GM18870 (cell line): ENCODE measurements at regions not wholly inside any gene's neighbourhood (a gene's known extent, or its start where the extent isn't known, plus 50 kb on each side); places are given as distances from the start of the nearest gene placed in this dataset.
"Not testable (repeated sequence)": the region's sequence is repeated elsewhere in the genome, so short reads cannot be mapped to it uniquely, and the experiment has no call there.

Experiments
- ATAC-seq: cut with Tn5 transposase; IDR thresholded peaks from one replicate; pipeline ENCODE4 v1.9.1; 2021; ENCODE audit warnings: moderate library complexity; ENCODE audit not compliant: unreplicated experiment

DNA sequence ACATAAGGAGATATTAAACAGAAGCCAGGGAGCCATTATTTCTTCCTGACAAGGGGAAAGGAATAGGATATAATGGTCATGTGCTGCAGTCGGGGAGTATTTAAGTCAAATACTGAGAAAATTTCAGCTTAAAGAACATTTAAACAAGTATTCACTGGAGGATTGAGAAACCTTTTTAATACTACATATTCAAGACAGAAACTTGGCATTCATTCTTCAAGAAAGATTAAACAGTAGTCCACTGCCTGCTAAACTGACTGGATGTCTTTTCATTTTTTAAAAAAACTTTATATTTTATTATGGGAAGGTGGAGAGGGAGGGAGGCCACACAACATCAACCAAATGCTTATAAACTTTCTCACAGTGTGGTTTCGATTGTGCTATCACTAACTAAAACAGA is 107.4 kb upstream of the CBLB start:
- no peak for ATAC-seq

- no peak for ATAC-seq
Observed at GRCh38 chr3:105979961-105980360, 111.1 kb upstream of the CBLB start.

DNA sequence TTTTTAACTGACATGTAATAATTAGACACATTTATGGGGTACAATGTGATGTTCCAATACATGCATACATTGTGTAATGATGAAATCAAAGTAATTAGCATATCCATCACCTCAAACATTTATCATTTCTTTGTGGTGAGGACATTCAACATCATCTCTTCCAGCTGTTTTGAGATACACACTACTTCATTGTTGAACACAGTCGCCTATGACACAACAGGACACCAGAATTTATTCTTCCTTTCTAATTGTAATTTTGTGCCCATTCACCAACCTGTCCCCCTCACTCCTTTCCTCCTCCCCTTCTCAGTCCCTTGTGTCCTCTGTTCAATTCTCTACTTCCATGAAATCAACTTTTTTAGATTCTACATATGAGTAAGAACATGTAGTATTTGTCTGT is 113.4 kb upstream of the CBLB start:
- no peak for ATAC-seq

DNA sequence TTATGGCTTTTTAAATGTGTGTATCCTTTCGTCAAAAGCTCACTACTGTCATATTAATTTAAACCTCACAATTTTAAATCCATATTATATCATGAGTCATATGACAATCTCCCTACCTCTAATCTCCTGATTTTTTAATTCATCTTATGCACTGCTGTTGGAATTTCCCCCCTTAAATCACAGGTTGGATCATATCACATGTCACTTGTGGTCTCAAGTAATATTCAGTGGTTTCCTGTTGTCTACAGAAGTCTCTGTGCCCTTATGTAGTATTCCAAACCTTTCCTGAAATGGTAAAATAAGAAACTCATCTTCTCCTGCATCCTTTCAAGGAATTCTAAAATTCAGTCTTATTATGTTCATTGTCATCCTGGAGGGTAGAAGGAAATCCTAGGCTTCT is 116.0 kb upstream of the CBLB start:
- no peak for ATAC-seq

- ATAC-seq, result not testable (repeated sequence)
Observed at GRCh38 chr3:105986343-105986742, 117.5 kb upstream of the CBLB start.

- no peak for ATAC-seq
Observed at GRCh38 chr3:105987809-105988208, 119.0 kb upstream of the CBLB start.

- ATAC-seq, result no peak
Observed at GRCh38 chr3:105988540-105989212, 119.9 kb upstream of the CBLB start.

DNA sequence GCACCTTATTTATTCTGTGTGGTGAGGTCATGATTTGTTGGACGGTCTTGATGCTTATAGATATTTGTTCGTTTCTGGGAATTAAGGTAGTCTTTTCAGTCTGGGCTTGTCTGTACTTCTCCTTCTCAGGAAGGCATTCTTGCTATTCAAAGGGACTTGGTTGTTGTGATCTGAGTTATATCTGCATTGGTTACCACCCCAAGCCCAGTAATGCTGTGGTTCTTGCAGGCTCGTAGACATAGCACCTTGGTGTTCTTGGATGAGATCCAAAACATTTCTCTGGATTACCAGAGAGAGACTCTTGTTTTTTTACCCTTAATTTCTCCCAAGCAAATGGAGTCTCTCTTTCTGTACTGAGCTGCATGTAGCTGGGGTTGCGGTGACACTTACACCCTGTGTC is 128.0 kb upstream of the CBLB start:
- no peak for ATAC-seq

DNA sequence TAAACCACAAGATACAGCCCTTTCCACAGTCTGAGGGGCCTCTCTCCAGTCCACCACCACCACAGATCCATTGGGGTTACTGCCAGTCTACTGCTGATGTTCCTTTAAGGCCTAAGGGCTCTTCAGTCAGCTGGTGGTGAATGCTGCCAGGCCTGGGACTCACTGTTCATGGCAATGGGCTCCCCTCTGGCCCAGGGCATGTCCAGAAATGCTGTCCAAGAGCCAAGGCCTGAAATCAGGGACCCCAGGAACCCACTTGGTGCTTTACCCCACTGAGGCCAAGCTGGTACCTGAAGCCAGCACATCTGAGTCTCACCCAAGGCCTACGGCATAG is 128.6 kb upstream of the CBLB start:
- ATAC-seq, result no peak

GRCh38 chr3:105997800-105998526 is 129.2 kb upstream of the CBLB start:
- ATAC-seq, result no peak

- no peak for ATAC-seq
Observed at GRCh38 chr3:105999856-106000255, 131.0 kb upstream of the CBLB start.

DNA sequence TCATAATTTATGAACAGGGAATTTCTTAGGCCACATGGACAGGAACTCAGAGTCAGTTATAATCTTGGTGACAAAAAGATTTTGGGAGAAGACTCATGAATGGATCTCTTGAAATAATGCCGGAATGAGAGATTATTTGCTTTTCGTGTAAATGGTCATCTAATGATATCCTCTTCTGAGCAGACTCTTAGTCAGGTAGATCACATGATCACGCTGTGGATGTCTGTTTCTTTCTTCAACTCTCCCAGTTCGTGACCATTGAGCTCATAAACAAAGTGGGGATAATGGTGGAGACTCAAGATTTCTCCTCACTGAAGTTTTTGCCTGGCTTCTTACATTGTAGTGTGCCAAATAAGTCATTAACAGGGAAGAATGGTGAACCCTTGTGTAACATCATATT is 133.1 kb upstream of the CBLB start:
- no peak for ATAC-seq

GRCh38 chr3:106004137-106004681 is 135.4 kb upstream of the CBLB start:
- no peak for ATAC-seq

DNA sequence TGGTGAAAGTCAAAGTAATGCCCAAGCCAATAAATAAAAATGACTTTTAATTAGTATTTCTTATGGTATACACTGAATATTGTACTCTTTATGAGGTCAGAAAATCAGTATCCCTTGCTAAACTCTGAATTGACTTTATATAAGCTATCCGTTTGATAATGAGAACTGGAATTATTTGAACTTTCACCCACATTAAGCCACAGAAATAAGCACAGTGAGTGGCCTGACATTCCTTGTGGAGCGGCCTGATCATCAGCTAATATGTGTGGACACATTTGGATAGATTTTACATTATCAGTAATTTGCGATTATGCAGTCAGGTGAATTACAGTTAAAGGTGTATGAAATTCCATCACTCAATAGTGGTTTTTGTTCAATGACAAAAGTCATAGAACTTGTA is 136.0 kb upstream of the CBLB start:
- no peak for ATAC-seq

- ATAC-seq, result no peak
Observed at GRCh38 chr3:106006001-106006400, 137.2 kb upstream of the CBLB start.

- ATAC-seq, result no peak
Observed at GRCh38 chr3:106006571-106006970, 137.8 kb upstream of the CBLB start.

DNA sequence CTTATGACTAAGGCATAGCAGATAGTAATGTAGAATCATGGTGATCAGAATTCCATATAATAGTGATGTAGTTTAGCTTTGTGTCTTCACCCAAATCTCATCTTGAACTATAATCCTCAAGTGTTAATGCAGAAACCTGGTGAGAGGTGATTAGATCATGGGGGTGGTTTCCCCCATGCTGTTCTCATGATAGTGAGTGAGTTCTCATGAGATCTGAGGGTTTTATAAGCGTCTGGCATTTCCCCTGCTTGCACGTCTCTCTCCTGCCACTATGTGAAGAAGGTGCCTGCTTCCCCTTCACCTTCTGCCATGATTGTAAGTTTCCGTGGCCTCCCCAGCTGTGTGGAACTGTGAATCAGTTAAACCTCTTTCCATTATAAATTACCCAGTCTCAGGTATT is 138.7 kb upstream of the CBLB start:
- no peak for ATAC-seq

DNA sequence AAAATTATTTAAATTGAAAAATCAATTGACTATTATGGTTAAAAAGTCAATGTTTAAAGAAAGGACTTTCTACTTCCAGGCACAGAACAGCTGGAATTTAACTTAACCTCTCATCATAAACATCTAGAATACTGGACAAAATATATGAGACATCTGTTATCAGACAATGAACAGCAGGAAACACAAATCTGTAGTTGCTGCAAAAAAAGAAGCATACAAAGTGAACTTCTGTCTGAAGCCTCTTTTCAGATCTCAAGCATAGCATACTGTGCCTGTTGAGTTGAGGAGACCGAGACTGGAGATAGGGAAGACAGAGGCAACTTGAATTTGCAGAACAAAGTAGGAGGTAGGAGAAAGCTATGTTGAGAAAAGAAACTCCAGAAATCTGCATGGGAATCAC is 140.0 kb upstream of the CBLB start:
- no peak for ATAC-seq

- no peak for ATAC-seq
Observed at GRCh38 chr3:106010829-106011228, 142.0 kb upstream of the CBLB start.

GRCh38 chr3:106013971-106014370 is 145.2 kb upstream of the CBLB start:
- no peak for ATAC-seq

DNA sequence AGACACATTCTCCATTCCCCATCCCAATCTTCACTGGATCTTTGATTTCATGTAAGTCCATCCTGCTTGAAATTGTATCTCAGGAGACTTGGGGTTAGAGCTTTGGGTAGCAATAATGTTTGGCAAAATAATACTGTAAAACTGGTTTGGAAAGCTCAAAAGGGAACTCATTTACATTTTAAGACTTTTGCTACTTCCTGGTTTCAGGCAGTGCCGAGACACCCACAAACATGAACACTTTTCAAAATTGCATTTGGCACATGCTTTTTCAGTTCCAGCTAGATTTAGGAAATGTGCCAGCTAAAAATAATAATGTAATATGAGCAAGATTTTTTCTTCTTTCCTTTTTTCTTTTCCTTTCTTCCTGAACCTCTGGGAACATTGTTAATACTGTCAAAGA is 145.7 kb upstream of the CBLB start:
- no peak for ATAC-seq

DNA sequence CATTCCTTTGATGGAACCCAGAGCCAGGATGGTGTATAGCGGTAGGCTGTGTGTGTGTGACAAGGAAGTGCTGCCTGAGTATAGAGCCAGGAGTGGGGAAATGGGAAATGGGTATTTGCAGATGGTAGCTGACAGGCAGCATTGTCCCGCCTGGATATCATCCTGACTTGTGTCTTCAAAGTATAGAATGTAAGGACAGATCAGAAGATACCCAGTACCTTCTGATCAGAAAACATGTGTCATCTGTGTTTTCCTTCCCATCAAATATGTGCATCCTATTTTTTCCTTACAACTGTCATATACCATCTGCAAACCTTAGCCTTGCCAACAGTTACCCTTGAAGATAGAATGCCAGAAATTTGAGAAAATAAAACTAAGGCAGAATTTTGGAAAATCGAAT is 146.2 kb upstream of the CBLB start:
- no peak for ATAC-seq

GRCh38 chr3:106018102-106018501 is 149.3 kb upstream of the CBLB start:
- ATAC-seq, result no peak
